GM19438 (cell line): ENCODE measurements at regions not wholly inside any gene's neighbourhood (a gene's known extent, or its start where the extent isn't known, plus 50 kb on each side); places are given as distances from the start of the nearest gene placed in this dataset.

Experiments
- ATAC-seq: cut with Tn5 transposase; IDR thresholded peaks from one replicate; pipeline ENCODE4 v1.9.1; 2021; ENCODE audit warnings: low read depth; ENCODE audit not compliant: unreplicated experiment

DNA sequence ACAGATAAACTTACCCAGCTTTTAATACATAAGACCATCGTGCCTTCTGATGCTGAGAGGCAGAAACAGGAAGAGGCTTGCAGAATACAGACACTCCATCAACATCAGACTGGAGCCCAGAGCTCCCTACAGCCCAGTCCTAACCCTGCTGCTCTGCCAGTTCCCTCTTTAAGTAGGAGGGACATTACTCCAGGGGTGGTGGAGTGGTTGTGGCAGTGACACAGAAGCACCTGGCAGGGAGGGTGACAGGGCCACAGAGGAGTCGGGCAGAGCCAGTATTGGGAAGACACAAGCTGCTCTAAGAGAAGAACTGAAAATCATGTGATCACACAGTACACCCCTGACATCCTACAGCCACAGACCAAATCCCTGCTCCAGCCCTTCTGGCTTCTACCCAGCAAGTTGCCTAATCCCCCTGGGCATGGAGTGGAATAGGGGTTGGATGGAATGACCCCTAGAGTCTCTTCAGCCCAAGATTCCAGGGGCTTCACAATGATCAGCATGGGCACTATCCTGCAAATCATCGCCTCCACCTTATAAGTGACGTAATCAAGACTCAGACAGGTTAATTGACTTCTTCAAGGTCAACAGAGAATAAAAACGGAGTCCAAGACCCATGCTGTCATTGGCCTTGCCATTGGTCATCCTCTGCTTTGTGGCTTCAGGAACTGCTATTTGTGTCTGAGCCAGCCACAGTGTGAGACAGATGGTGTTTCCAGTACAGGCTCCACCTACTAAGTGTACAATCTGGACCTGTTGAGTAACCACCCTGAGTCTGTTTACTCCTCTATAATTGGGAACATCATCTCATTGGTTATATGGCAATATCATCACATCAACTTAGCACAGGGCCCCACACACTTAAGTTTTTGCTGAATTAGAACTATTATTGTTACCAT is 61.1 kb upstream of the ZMIZ1 start:
- no peak for ATAC-seq

GRCh38 chr10:79009145-79009544 is 59.6 kb upstream of the ZMIZ1 start:
- no peak for ATAC-seq

DNA sequence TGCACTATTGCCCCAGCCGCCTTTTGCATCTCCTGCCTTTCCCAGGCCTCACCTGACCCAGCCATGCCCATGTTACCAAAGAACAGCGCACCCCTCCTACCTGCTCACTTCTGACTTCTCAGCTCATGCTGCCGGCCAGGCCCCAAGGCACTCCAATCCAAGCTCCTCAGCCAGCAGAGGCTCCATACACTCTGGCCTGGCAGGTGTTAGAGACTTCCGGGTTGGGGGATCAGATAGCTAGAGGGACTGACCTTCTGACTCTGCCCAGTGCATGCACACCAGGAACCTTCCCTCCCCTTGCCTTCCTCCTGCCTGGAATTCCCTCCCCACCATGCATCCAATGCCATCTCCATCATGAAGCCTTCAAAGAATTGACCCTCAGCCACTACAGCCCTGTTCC is 56.2 kb upstream of the ZMIZ1 start:
- no peak for ATAC-seq

- ATAC-seq: no peak
Observed at GRCh38 chr10:79013406-79013987, 55.3 kb upstream of the ZMIZ1 start.

DNA sequence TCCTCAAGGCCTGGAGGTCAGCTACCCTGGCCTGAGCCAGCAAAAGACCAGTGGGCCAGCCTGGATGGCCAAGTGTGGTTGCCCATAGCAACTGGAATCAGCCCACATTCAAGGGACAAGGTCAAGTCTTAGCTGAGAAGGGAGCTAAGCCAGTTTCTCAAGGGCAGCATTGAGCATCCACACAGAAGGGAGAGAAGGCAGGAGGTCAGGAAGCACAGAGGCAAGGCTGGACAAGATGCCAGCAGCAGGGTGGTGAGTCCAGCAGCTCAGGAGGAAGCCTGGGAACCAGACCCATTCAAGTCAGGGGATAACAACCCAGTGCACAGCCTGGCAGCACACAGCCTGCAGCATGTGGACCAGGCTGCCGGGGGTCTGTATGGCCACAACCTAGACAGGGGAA is 54.0 kb upstream of the ZMIZ1 start:
- ATAC-seq: no peak

DNA sequence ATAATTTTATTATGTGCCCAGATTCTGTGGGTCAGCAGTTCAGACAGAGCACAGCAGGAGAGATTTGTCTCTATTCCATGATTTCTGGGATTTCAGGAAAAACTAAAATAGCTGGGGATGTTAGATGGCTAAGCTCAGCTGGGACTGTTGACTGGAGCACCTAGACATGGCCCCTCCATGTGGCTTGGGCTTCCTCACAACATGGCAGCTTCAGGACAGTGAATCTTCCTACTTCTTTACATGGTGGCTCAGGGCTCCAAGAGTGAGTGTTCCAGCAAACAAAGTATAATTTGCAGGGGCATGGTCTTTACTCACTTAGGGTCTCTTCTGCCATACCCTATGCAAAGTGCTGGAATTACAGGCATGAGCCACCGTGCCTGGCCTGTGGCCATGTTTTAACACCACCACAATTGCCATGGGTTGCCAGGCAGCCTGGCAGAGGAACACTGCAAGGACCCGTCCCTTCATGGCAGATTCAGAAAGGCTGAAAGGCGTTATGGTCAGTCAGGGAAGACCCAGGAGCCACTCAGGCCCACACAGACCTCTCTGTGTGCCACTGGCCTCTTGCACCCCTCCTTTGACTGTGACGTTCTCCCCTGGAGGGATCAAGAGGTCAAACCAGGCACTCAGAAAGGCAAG is 50.8 kb upstream of the ZMIZ1 start:
- ATAC-seq: no peak

DNA sequence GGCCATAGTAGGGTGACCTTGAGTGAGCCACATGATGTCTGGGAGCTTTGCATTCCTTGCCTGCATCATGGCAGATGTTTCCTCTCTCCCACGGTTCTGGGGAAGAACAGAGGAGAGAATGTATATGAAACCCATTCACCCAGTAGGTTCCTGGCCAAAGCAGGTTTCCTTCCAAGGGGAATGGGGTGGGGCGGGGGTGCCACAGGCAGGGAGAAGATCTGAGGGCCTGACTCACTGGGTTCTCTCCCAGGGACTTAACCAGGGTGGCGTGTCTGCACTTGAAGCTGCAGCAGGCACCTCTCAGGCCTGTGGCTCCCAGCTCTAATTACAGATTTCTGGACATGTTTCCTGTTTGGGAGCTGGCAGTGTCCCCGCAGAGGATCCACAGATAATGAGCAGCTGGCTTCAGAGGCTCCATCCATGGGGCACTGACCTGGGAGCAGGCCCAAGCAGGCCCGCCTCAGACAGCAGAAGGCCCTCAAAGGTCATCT is 50.2 kb upstream of the ZMIZ1 start:
- ATAC-seq: no peak
